ENCODE measurements at regions not wholly inside any gene's neighbourhood (a gene's known extent, or its start where the extent isn't known, plus 50 kb on each side); places are given as distances from the start of the nearest gene placed in this dataset.

- TF ChIP-seq TSHZ1 (tag by site-specific recombination; IDR thresholded peaks at IDR 0.05; ENCODE audit: borderline replicate concordance): no peak
- TF ChIP-seq ZNF707 (tag by site-specific recombination; IDR thresholded peaks at IDR 0.05): no peak
- TF ChIP-seq GLIS2 (tag by site-specific recombination; IDR thresholded peaks at IDR 0.05): no peak
- TF ChIP-seq ZNF777 (tag by site-specific recombination; IDR thresholded peaks at IDR 0.05; ENCODE audit: borderline replicate concordance): no peak
- TF ChIP-seq ZNF114 (tag by site-specific recombination; IDR thresholded peaks at IDR 0.05): no peak
- TF ChIP-seq REST (tag by site-specific recombination; IDR thresholded peaks at IDR 0.05): no peak
- no peak for TF ChIP-seq ZNF24 (tag by site-specific recombination; IDR thresholded peaks at IDR 0.05)
- TF ChIP-seq ZNF223 (tag by site-specific recombination; IDR thresholded peaks at IDR 0.05): no peak
- no peak for TF ChIP-seq ZNF426 (tag by site-specific recombination; IDR thresholded peaks at IDR 0.05)
Measured at GRCh38 chr9:28661853-28662252, 1088.6 kb upstream of the C9orf72 start (continued).

- ChIA-PET CTCF (no interaction called here), POLR2A (no interaction called here)
- TF ChIP-seq KLF10 (tag by site-specific recombination; IDR thresholded peaks at IDR 0.05): no peak
- TF ChIP-seq ZNF155 (tag by site-specific recombination; IDR thresholded peaks at IDR 0.05): no peak
- TF ChIP-seq SCRT1 (tag by site-specific recombination; IDR thresholded peaks at IDR 0.05; ENCODE audit: borderline replicate concordance): no peak
Measured at GRCh38 chr9:28662675-28663074, 1089.4 kb upstream of the C9orf72 start.

GRCh38 chr9:28668158-28668557 is 1094.9 kb upstream of the C9orf72 start:
- CTCF ChIA-PET: no interaction called here
- Histone ChIP-seq H3K36me3 (ENCODE audit: control insufficient read depth in 2 of 2, insufficient read depth in 1 of 2, low read length in 2 of 2) (no peaks in the 10 kb centered on the region), H3K4me1 (ENCODE audit: control insufficient read depth, insufficient read depth, low read length) (no peaks in the 10 kb centered on the region), H3K9me3 (ENCODE audit: control insufficient read depth, insufficient read depth, low read depth, low read length) (no peaks in the 10 kb centered on the region), H3K4me3 (ENCODE audit: low read depth, low read length) (no peak overlapping the region), H3K27ac (ENCODE audit: extremely low read depth, low read depth, low read length) (no peak overlapping the region)
- no peak for TF ChIP-seq ZBTB49 (tag by site-specific recombination; IDR thresholded peaks at IDR 0.05; ENCODE audit: low read depth)
- TF ChIP-seq ZSCAN18 (tag by site-specific recombination; IDR thresholded peaks at IDR 0.05): no peak
- TF ChIP-seq PRDM6 (tag by site-specific recombination; IDR thresholded peaks at IDR 0.05): no peak
- no peak for TF ChIP-seq ZNF621 (tag by site-specific recombination; IDR thresholded peaks at IDR 0.05)
- no peak for TF ChIP-seq ZNF211 (tag by site-specific recombination; IDR thresholded peaks at IDR 0.05; ENCODE audit: low read depth)
- TF ChIP-seq ELK4 (IDR thresholded peaks at IDR 0.05; ENCODE audit: borderline replicate concordance, low read depth, low read length): no peak
- TF ChIP-seq HOXD13 (CRISPR knock-in tag; IDR thresholded peaks at IDR 0.05; ENCODE audit: borderline replicate concordance): no peak
- TF ChIP-seq ZNF394 (tag by site-specific recombination; IDR thresholded peaks at IDR 0.05; ENCODE audit: borderline replicate concordance): no peak
- POLR2A ChIA-PET: no interaction called here

More at GRCh38 chr9:28662675-28663074, 1089.4 kb upstream of the C9orf72 start:
- no peaks in the 10 kb centered on the region for H3K36me3 ChIP-seq (ENCODE audit: control insufficient read depth in 2 of 2, insufficient read depth in 1 of 2, low read length in 2 of 2)
- no peaks in the 10 kb centered on the region for H3K9me3 ChIP-seq (ENCODE audit: control insufficient read depth, insufficient read depth, low read depth, low read length)
- no peak overlapping the region for H3K4me3 ChIP-seq (ENCODE audit: low read depth, low read length)
- H3K27ac ChIP-seq (ENCODE audit: extremely low read depth, low read depth, low read length): no peak overlapping the region
- no peaks in the 10 kb centered on the region for H3K4me1 ChIP-seq (ENCODE audit: control insufficient read depth, insufficient read depth, low read length)

Data from HEK293 (cell line).